GM21619 (cell line): ENCODE measurements at regions not wholly inside any gene's neighbourhood (a gene's known extent, or its start where the extent isn't known, plus 50 kb on each side); places are given as distances from the start of the nearest gene placed in this dataset.
"Not testable (repeated sequence)": the region's sequence is repeated elsewhere in the genome, so short reads cannot be mapped to it uniquely, and the experiment has no call there.

ENCODE experiments used
- ATAC-seq: cut with Tn5 transposase; IDR thresholded peaks from one replicate; pipeline ENCODE4 v1.9.1; 2021; ENCODE audit not compliant: unreplicated experiment

GRCh38 chr7:149992366-149992765 lies 118.6 kb downstream of the ATP6V0E2 start:
- ATAC-seq, result not testable (repeated sequence)

- ATAC-seq, result not testable (repeated sequence)
Observed at GRCh38 chr7:149995369-149996026, 121.7 kb downstream of the ATP6V0E2 start.

GRCh38 chr7:150000780-150001599 lies 127.2 kb downstream of the ATP6V0E2 start:
- not testable (repeated sequence) for ATAC-seq

GRCh38 chr7:150003304-150003810 lies 129.6 kb downstream of the ATP6V0E2 start:
- no peak for ATAC-seq

GRCh38 chr7:150003973-150004372 lies 130.2 kb downstream of the ATP6V0E2 start:
- not testable (repeated sequence) for ATAC-seq

GRCh38 chr7:150004843-150005242 lies 131.1 kb downstream of the ATP6V0E2 start:
- ATAC-seq, result not testable (repeated sequence)

- ATAC-seq, result not testable (repeated sequence)
Observed at GRCh38 chr7:150009620-150010303, 136.0 kb downstream of the ATP6V0E2 start.

GRCh38 chr7:150016651-150017189 lies 143.0 kb downstream of the ATP6V0E2 start:
- ATAC-seq, result not testable (repeated sequence)

GRCh38 chr7:150020210-150020609 lies 146.4 kb downstream of the ATP6V0E2 start:
- not testable (repeated sequence) for ATAC-seq

GRCh38 chr7:150024550-150025490 lies 151.1 kb downstream of the ATP6V0E2 start:
- not testable (repeated sequence) for ATAC-seq

GRCh38 chr7:150025802-150026201 lies 152.0 kb downstream of the ATP6V0E2 start:
- ATAC-seq, result not testable (repeated sequence)

GRCh38 chr7:150028344-150029012 lies 154.7 kb downstream of the ATP6V0E2 start:
- not testable (repeated sequence) for ATAC-seq

GRCh38 chr7:150029013-150029389 lies 155.2 kb downstream of the ATP6V0E2 start:
- ATAC-seq, result not testable (repeated sequence)

GRCh38 chr7:150031733-150032132 lies 158.0 kb downstream of the ATP6V0E2 start:
- not testable (repeated sequence) for ATAC-seq

GRCh38 chr7:150033711-150034110 lies 159.9 kb downstream of the ATP6V0E2 start:
- ATAC-seq, result not testable (repeated sequence)

GRCh38 chr7:150035769-150036168 lies 162.0 kb downstream of the ATP6V0E2 start:
- not testable (repeated sequence) for ATAC-seq

- not testable (repeated sequence) for ATAC-seq
Observed at GRCh38 chr7:150039061-150039460, 165.3 kb downstream of the ATP6V0E2 start.

GRCh38 chr7:150042281-150042680 lies 168.5 kb downstream of the ATP6V0E2 start:
- not testable (repeated sequence) for ATAC-seq

- not testable (repeated sequence) for ATAC-seq
Observed at GRCh38 chr7:150044771-150045170, 171.0 kb downstream of the ATP6V0E2 start.
